NCI-H146 (cell line): ENCODE measurements at regions not wholly inside any gene's neighbourhood (a gene's known extent, or its start where the extent isn't known, plus 50 kb on each side); places are given as distances from the start of the nearest gene placed in this dataset.
"Not testable (repeated sequence)": the region's sequence is repeated elsewhere in the genome, so short reads cannot be mapped to it uniquely, and the experiment has no call there.

Experiments
- DNase-seq: peaks from one replicate; lab custom pipeline; 2025; lab: John Stamatoyannopoulos, UW

DNA sequence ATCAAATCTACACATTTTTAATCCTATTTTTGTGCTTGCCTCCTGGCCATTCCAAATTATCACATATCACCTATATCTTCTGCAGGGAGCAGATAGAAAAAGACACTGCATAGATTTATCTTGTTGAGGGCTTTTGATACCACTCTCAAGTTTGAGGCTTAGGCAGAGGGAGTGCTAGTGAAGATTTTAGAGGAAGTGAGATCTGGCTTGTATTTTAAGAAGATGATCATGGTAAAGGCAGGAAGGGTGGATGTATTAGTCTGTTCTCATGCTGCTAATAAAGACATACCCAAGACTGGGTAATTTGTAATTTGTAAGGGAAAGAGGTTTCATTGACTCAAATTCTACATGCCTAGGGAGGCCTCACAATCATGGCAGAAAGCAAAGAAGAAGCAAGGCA is 220.9 kb upstream of the TUT7 start:
- DNase-seq, result no peak

DNA sequence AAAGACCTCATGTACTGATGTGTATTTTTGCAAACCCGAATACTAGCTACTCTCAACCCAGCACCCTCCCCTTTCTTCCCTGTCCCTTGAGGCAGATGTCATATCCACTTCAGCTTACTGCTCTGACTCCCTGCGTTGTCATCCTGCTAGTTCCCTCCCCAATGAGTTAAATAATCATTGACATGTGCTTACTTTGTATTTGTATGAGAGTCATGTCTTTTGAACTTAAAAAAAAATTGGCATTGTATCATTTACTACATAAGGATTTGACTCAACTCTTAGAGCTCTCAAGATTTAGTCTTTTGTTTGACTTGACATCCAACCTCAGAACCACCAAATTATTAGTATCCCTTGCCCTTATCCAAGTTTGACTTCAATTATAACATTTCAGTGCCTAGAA is 219.7 kb upstream of the TUT7 start:
- no peak for DNase-seq

GRCh38 chr9:86572904-86573303 is 218.7 kb upstream of the TUT7 start:
- DNase-seq, result no peak

GRCh38 chr9:86565603-86566002 is 211.4 kb upstream of the TUT7 start:
- not testable (repeated sequence) for DNase-seq

- no peak for DNase-seq
Measured at GRCh38 chr9:86563936-86564335, 209.7 kb upstream of the TUT7 start.

DNA sequence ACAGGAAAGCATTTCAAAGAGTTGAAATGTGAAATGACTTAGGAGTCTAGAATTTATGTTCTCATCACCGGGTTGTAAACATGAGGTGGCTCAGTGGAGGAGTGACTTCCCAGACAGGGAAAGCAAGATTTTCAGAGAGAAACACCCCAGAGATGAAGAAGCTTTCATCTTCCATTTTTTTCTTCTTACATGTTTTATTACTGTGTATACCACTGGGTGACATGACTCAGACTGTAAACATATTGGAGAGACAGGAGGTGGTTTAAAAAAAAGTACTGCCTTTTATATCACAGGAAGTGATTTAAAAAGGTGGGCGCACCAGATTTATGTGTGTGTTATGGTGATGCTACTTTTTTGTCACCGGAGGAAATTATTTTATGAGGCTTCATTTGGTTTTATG is 209.1 kb upstream of the TUT7 start:
- DNase-seq, result no peak

DNA sequence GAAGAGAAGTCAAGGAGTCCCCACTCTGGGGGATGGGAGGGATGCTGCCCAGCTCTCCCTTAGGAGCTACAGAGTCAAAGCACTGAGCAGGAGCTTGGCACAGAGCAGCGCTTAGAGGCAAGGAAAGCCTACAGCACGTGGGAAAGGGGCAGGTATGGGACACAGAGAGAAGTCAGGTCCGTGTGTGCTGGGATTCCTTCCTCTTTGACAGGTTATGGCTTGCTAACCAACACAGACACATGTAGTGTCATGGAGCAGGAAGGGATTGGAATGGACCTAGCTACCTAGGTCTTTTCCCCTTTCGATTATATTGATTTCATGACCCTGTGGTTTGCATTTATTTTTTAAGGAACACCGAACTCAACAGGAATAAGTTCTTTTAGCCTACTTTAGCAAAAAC is 208.5 kb upstream of the TUT7 start:
- no peak for DNase-seq

DNA sequence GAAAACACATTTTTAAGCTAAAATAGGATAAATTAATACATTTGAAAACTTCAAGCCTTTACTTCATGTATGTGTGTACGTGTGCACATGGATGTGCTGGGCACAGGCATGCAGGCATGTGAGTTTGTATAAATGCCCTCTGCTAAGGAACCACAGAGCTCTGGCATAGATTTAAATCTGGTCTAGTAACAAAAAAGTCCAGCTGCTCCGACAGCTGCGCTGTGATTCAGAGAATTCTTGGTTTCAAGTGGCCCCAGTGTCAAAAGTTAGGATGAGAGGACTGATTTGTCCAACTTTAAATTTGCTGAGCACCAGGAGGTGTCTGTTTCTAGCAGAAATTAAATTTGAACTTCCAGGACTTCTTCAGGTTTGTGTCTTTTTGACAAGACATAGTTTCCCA is 203.7 kb upstream of the TUT7 start:
- DNase-seq, result no peak

DNA sequence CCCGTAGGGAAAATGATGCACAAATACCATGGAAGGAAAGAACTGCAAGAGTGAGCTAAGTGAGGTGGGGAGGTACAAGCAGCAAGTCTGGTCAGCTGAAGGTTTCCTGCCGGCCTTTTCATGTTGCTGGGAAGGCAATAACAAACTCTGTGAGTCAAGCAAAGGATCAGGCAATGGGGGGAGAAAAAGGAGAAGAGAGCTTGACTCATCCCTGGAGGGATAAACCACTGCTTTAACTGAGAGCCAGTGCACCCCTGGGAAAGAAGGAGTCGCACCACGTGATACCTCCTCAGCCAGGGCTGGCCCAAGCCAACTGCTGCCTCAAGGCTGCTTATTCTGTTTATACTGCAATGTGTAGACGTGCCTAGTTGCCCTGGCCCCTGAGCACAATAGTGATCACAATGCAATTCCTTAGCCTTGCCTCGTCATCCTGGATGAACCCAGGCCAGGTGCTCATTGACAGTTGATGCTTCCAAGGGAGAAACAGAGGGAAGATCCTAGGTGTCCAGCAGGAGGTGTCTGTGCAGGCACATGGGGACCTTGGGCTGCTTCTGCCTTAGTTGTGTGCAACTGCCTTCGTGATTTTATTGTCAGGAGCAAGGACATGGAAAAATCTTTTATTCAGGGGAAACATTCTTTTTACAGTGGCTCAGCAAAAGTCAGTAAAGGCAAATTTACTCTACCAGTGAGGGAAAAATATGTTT is 203.0 kb upstream of the TUT7 start:
- no peak for DNase-seq

DNA sequence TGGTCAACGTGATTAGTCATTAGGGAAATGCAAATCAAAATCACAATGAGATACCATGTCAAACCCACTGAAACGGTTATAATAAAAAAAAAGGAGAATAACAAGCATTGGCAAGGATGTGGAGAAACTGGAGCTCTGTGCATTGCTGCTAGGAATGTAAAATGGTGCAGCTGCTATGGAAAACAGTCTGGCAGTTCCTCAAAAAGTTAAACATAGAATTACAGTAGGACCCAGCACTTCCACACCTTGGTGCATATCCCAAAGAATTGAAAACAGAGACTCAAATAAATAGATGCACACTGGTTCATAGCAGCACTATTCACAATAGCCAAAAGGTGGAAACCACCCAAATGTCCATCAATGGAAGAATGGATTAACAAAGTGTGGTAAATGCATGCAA is 201.5 kb upstream of the TUT7 start:
- no peak for DNase-seq

GRCh38 chr9:86550401-86550800 is 196.2 kb upstream of the TUT7 start:
- no peak for DNase-seq

- DNase-seq, result no peak
Measured at GRCh38 chr9:86549920-86550319, 195.7 kb upstream of the TUT7 start.

DNA sequence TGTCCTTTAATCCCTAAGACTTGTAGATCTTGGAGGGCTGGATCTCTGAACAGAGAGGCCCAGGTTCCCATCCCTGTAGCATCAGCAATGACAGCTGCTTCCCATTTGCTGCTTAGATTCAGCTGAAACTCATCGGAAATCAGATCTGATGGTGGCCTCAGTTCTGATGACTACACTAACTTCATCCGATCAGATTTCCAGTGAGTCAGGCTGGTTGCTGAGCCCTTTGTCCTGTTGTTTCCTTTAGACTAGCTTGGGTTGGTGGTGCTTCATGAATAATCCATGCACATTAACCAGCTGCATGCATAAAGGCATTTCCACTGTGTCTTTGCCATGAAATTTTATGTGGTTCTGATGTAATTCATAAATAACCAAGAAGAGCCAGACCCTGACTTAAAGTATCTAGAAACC is 195.2 kb upstream of the TUT7 start:
- no peak for DNase-seq

DNA sequence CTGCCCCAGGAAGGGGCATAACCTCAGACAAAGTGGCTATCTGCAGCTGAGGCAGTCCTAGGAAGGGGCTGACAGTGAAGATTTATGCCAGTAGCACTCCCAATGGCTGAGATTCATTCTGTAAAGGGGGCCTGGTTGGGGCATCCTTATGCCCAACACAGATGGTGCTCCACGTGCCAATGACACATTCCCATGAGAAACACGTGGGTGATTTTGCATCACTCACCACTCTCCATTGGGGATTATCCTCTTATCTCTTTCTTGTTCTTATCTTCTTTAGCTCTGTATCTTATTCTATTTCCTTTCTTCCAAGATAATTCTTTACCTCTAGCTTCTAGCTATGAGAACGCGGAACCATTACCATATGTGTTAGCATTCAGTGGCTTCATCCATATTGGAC is 194.0 kb upstream of the TUT7 start:
- no peak for DNase-seq

GRCh38 chr9:86547571-86547970 is 193.4 kb upstream of the TUT7 start:
- DNase-seq, result no peak

GRCh38 chr9:86546712-86547111 is 192.5 kb upstream of the TUT7 start:
- DNase-seq, result no peak

DNA sequence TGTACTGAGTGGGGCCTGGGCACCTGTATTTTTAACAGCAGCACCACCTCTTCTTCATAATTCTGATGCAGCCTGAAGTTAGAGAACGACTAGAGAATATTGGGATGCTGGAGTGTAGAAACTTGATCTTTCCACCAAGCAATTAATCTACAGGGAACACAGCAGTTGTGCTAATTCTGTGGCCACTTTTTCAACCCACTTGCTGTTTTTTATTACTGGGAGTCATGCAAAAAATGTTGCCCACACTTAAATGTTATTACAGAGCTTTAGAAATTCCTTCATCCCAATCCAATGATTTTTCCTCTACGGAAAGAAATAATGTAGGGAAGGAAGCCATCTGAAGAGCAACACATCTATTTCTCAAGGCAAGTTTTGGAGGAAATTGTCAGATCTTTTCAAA is 190.9 kb upstream of the TUT7 start:
- no peak for DNase-seq

GRCh38 chr9:86541014-86541570 is 186.9 kb upstream of the TUT7 start:
- no peak for DNase-seq

GRCh38 chr9:86535406-86535915 is 181.3 kb upstream of the TUT7 start:
- DNase-seq, result no peak

DNA sequence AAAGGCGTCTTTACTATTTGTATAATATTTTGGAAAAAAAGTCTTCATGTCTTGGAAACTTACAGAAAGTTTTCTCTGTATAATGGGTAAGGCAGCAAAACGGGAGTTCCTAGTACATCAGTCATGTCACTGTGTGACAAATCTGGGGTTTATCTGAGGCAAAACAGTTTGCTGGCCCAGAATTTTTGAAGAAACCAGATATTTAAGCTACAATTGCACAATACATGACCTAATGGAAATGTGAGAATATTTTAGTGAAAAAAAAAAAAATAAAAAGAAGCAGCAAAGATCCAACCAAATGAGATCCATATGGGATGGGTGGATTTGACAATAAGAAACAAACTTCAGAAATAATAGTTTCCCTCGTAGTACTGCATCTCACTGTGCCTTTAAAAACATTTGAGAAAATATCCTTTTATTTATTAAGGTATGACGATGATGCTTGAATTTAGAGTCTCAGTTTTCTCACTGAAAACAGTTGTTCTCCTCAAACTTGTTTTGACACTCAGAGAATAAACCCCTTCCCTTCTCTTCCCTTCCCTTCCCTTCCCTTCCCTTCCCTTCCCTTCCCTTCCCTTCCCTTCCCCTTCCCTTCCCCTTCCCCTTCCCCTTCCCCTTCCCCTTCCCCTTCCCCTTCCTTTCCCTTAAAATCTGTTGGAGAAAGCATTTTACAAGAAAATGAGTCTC is 180.5 kb upstream of the TUT7 start:
- DNase-seq, result no peak

- DNase-seq, result no peak
Measured at GRCh38 chr9:86531971-86532640, 177.9 kb upstream of the TUT7 start.

DNA sequence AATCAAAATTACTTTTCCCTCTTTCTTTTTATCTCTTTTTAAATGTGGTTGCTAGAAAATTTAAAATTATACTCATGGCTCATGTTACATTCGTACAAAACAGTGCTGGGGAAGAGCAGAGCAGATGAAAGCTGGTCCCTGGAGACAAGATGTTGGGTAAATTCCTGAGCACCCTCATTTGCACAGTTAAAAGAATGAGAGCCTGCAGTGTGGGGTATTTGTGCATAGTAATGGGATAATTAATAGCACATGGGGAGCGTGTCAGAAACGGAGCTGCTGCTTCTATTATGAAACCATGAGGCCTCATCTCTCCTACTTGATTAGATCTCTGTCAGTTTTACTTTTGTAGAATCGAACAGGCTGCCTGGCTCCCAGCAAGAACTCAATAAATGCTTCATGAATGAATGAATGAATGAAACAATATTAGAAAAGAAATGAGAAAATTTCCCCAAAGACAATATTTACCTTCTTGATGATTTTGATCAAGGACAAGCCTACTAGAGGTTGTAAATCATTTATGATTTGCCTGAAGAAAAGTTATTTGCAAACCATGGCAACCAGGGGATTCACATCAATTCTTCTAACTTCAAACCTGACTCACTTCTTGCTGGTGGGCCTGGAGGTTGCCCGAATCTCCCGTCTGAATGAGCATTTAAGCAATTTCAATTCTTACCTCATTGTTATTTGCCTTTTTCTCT is 177.2 kb upstream of the TUT7 start:
- no peak for DNase-seq
